T1000 (cell line): ENCODE measurements at regions not wholly inside any gene's neighbourhood (a gene's known extent, or its start where the extent isn't known, plus 50 kb on each side); places are given as distances from the start of the nearest gene placed in this dataset.

Experiments used
- DNase-seq: peaks from one replicate; lab custom pipeline; 2025; ENCODE audit warnings: mixed read lengths; lab: John Stamatoyannopoulos, UW

DNA sequence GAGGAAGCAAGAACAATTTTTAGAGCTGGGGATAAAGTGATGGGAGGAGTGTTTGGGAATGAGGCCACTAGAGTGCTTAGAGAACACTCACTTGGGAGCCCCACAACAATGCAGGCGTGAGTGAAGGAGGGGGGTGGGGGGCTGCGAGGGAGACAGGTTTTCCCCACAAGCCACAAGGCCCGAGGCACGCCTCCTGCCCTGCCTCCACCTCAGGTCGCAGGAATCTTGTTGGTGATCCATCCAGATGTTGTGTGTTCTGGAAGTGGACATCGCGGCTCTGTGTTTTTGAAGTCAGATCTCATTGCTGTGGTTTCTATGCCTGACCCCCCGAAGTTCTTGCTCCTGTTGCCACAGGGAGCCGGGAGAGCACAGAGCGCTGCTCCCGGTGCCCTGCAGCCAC lies 178.0 kb upstream of the BMPER start:
- no peak for DNase-seq

DNA sequence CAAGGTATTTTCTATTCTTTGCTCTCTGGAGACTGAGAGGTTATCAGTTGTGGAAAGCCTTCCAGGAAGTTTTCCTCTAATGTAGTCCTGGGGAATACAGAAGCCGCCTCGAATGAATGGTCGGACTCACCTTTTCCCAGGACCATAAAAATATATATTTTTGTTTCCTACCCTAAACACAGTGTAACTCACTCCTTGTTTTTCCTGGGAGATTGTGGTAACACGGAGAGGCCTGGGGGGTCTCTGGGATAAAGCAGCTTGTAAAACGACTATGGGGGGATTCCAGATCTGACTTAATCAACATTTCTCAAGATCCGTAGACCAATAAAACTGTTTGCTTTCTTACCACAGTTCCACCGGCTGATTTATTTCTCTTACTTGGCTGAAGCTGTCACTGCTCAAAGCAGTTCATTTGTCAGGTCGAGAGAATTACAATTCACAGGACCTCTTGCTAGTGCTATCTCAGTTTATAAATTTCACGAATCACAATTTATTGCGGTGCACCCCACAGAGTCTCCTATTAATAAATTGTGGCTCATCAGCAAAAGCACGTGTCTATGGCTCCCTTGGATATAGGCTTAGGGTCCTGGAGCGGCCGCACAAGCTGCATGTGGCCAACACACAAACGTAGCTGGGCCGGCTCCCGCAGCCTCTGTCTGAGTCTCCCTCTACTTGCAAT lies 176.3 kb upstream of the BMPER start:
- no peak for DNase-seq

DNA sequence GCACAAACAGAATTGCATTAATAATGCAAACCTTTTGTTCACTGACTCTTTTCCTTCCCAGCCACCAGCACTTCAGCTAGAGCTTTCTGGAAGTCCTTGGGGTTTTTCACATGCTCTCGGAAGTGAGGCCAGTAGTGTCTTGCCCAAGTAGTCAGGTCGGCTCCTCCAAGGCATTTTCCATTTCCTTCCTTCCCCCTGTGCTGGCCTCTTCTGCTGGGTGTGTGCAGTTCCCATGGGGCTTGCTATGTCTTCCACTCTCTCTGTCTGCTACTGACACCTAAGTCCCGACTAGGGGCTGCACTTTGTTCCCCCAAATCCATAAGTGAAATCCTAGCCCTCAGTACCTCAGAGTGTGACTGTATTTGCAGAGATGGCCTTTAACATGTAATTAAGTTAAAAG lies 175.6 kb upstream of the BMPER start:
- DNase-seq: no peak

DNA sequence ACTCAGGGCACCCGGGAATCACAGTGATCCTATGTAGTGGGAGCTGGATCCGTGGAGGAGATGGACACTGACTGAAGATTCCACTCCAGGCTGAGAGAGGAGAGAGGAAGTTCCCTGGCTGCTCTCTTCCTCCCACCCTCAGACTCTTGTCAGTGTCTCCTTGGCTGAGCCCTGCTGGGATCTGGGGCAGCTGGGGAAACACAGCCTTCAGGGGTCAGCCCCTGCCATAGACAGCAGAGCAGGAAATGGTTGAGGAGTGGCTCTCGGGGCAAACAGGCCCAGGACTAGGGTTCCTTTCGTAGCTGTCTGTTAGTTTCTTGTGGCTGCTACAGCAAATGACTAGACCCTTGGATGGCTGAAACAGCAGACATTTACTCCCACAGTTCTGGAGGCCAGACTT lies 174.4 kb upstream of the BMPER start:
- no peak for DNase-seq

DNA sequence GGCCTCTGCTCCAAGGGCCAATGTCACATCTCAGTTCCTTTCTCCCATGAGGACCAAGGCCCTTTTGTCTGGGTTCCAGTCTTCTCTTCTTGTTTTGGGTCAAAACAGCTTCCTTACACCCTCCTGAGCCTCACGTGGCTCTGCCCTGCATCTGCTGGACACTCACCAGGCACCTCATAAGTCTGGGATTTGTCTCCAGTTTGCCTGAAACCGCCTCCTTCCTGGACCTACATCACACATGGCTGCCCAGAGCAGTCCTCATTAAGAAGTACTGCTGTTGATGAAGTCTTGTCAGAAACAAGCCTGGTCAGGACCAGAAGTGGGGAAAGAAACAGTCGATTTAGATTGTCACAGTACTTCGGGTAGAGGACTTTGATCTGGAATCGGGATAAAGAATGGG lies 173.4 kb upstream of the BMPER start:
- no peak for DNase-seq

DNA sequence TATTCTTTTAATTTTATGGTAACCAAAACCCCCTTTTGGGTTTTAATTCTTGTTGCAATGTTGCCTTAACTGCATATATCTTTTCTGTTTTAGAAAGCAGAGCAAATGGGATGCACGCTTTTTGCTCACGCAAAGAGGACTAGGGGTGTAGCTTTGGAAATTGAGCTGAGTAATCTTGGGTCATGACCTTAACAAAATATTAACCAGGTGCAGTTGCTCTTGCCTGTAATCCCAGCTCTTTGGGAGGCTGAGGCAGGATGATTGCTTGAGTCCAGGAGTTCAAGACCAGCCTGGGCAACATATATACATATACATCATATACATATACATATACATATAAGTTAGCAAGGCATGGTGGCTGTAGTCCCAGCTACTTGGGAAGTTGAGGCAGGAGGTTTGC lies 172.9 kb upstream of the BMPER start:
- DNase-seq: no peak

DNA sequence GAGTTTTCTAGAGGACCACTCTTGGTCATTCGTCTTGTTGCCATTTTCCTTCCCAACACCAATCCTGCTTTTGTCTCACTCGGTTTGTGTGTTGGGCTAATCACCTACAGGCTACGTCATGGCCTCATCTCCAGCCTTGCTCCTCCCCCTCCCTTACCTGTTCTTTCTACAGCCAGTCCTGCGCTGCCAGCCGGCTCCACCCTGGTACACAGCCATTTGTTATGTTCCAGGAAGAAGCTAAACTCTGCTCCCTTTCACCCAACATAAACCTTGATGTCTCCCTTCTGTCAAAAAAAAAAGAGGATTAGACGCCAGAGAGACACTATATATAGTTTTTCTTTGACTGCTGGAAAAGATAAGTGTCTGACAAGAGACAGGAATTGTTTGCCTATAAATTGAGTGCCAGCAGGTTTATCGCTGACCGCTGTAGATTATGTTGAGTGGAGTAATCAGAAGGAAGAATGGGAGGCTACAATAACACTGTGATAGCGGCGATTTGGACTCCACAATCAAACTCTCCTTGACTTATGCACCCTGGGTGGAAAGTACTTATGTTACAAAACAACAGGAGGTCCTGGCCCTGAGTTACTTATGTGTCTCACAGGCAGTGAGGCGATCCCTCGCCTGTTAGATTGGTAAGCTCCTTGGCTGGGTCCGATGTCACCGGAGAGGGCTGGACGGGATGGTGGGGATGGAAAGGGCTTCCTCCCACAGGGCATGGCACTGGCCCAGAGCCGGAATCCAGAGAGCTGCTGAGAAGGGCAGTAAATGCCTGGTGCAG lies 171.3 kb upstream of the BMPER start:
- DNase-seq: no peak

DNA sequence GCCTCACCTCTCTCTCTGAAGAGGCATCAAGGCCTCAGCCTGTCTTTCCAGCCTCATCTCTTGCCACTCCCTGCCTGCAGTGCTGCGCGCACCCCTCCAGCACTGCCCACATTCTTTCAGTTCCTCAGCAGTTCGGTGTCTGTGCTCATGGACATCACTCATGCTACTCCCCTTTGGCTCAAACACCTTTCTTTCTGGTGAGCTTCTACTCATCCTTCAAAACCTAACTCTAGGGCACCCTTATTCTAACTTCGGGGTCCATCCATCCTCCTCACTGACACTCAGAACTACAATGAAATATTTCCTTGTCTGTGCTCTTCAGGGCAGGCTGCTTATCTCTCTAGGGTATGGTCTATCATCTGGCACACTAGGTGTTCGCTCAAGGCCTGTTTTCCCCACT lies 169.9 kb upstream of the BMPER start:
- no peak for DNase-seq

DNA sequence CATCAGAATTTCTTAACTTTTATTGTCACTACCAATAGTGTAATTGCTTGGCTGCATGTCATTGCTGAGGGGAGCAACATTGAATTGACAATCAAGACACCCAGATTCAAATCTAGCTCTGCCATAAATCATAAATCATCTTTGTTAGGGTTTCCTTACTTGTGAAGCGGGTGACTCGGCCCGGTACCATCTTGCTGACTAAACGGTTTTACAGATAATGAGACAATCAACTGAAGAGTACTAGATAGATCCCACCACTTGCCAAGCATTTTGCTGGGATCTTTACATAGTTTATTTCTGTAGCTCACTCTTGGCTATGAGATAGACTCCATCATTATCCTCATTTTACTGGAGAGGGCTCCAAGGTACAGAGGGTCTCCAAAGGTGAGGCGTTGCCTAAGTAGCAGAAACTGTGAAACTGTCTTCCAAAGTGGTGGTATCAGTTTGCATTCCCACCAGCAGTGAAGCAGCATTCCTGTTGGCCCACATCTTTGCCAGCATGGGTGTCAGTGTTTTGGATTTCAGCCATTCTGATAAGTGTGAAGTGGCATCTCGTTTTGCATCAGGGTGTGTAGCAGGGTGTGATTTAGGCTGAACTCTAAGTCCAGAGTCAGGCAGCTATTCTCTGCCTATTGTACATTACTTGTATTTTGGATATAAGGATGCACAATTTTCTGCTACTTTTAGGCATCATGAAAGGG lies 168.7 kb upstream of the BMPER start:
- DNase-seq: no peak

DNA sequence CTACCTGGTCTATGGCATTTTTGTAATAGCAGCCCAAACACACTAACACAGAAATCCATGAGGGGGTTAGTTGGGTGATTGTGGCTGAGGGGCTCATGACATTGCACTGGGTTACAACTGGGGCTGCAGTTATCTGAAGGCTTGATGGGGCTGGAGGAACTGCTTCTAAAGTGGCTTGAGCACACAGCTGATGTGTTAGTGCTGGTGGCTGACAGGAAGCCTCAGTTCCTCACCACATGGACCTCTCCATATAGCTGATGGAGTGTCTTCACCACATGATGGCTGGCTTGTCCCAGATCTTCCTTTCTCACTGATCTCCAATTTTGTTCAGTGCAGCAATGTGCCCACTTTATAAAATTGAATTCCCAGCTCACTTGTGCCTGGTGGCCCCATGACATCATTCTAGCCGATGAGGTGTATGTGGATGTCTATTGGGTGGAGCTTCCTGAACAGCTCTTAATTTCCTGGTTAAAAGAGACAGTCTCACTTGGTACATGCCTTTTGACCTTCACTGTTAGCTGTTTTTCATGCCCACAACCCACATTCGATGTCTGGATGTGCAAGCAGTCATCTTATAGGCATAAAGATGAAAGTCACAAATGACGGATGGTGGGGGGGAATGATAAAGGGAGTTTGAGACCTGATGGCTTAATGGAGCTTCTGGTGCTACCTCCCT lies 166.9 kb upstream of the BMPER start:
- DNase-seq: no peak

DNA sequence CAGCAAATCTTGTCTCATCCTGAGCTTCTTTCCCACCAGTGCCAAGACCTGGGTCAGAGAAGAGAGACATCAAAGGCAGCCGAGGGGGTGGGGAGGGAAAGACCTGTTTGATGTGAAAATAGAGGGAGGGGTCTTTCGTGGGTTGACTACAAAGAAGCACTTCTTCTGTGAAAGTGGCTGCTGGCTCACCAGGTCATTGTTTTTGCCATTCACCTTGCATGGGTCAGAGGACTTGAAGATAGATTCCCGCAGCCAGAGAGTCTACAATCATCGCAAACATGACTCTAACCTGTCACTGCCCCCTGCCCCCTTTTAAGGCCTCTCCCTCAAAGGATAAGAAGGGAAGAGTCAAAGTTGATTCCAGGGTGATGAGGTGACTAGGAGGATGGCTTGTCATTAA lies 166.1 kb upstream of the BMPER start:
- DNase-seq: no peak

DNA sequence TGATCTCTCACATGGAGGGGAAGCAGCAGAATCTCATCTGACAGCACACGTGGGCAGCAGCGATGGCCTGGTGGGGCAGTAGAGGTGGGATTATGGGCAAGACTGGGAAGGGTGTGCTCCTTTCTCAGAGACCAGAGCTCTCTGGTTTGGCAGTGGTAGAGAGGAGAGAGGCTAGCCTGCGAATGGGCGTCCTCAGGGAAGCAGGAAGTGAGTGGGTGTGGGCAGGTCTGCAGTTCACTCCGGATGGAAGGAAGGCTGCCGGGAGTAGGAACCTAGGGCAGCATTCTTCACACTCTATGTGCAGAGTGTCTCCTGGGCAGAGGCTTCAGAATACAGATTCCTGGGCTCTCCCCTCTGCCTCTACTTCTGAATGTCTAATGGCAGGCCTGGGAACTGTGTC lies 162.8 kb upstream of the BMPER start:
- DNase-seq: no peak

DNA sequence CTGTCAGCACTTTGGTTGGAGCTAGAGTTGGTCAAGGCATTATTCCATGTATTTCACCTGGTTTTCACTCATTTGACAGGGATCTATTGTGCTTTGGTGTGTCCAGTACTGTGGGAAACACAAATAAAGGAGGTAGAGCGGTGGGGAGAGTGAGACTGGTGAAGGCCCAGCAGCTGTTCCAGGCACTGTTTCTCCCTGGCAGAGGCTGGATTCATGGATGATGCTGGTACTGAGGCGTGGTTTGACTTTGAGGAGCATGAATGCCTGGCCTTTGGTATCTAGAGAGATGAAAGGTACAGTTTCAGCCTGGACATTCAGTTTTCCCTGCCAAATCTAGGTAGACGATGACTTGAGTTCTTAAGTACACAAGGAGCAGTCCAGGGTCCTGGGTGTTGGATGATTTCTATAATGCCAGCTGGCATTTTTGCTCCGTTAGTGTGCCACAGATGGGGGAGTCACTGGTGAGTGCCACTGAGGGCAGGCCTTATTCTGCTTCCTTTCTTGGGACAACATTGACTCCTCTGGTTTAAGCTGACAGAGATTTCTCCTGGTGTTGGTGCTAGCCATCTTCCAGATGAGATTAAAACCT lies 162.2 kb upstream of the BMPER start:
- no peak for DNase-seq

DNA sequence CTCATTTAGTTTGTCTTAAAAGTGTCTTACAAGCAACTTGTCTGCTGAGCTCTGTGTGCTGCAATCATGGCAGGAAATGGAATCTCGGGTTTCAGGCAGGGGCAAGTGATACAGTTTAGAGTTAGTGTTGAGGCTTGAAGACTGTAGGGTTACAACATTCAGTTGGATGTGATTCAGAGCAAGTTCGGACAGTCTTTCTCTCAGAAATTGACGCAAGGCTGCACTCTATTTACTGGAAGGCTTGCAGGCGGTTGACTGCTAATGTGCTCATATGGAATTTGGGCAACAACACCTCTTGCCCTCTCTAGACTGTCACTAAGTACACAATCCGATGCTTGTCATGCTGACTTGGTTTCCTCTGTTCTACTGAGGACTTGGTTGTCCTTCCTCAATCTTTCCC lies 161.7 kb upstream of the BMPER start:
- DNase-seq: no peak

DNA sequence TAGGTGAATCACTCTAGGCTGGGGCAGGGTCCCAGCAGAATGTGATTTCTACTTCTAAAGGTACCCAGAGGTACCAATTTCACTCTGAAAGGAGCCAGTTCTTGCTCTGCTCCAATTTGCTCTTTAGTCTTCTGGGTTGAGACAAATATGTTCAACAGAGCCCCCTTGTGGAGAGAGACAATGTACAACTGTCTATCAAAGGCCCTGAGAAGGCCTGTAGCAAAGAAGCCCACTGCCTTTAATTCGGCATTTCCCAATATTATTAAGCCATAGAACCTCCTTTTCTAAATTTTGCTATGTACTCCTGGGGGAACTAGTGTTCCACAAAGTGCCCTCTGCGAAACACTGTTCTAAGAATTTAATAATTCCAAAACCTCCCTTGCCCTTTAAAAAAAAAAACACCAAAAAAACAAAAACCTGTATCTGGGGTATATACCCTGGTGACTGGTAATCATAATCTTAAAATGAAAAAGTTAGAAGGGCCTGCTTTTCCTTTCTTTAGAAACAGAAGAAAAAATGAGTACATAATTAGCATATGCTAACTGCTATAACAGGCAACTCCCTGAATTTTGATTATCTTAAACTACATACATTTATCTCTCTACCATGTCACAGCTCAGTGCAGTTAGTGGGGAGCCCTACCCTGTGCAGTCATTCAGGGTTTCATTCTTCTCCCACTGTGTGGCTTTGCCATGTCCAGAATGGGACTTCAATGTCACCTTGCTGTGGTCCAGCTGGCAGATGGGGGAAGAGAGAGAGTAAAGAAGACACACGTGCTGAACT lies 160.9 kb upstream of the BMPER start:
- no peak for DNase-seq

DNA sequence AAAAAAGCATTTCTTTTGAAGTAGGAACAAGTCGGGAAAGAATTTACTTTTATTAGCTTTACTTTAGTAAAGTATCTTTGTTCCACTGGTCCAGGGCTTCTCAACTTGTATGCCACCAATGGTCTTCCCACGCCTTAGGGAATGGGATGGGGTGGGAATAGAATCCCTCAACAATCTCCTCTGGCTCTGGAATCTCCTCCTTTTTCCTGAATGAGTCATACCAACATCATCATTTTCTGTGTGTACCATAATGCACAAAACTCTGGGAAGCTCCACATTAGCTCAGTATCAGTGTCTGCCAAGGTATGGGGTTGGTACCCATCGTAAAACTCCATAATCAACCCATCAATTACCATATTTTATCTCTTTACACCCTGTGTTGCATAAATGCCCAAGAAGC lies 159.4 kb upstream of the BMPER start:
- DNase-seq: no peak

DNA sequence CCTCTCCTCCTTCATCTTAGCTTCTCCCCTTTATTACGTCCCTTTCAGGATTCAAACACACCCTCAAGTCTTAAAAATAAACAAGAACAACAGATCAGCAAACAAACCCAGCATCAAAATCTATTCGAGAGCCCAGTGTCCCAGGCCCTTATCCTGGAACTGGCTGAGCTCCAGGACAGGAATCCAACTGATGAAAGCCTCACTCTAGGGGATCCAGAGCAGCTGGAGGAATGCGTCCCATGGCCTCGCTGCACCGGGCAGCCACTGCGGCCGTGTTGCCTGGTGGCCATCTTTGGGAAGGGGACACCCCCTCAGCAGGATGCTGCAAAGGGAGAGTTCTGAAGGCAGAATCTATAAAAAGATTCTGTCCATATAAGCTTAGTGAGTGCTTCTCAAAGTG lies 156.5 kb upstream of the BMPER start:
- DNase-seq: no peak

DNA sequence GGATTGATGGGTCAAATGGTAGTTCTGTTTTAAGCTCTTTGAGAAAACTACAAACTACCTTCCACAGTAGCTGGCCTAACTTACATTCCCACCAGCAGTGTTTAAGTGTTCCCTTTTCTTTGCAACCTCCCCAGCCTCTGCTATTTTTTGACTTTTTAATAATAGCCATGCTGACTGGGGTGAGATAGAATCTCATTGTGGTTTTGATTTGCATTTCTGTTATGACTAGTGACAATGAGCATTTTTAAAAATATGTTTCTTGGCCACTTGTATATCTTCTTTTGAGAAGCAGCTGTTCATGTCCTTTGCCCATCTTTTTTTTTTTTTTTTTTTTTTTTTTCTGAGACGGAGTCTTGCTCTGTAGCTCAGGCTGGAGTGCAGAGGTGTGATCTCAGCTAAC lies 155.2 kb upstream of the BMPER start:
- no peak for DNase-seq

DNA sequence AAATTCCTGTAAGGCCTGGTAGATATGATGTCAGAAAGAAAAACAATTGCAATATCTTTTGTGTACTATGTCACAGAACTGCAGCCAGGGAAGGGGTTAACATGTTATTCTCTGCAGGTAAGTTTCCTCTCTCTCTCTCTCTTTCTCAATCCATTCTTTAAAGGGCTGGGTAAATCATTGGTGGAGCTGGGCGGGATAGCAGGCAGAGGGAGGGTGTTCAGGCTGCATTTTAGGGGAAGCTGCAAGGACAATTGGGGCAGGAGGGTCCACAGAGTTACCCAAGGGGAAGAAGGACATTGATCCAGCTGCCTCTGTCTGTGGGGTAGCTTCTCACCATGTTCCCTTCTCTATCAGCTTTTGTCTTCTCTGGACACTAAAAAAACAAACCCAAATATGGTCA lies 153.9 kb upstream of the BMPER start:
- DNase-seq: no peak

DNA sequence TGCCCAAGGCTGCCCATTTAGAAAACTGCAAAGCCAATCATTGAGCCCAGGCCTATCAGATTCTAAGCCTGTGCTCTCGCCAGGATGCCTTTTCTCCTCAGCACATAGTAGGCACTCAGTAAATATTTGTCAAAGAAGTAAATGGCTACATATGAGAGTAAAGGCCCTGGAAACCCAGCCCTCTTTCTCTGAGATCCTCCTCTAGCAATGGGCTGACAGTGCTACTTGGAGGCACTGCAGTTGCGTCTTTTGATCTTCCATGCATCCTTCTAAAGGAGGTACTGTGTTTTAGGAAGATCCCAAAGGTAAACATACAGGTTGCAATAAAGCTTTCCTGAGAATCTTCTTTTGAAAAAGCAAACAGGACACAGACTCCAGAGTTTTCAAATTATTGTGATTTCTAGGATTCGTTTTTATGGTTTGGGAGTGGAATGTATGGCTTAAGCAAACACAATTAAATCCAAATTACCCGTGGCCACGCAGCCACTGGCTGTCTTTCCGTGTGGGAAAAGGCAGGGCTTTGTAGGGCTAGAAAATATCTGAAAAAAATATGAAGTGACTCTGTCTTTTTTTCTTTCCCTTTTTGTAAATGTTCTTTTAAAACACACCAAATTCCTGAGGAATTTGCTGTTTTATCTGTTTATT lies 151.3 kb upstream of the BMPER start:
- no peak for DNase-seq
